SK-N-MC (cell line): ENCODE measurements at regions not wholly inside any gene's neighbourhood (a gene's known extent, or its start where the extent isn't known, plus 50 kb on each side); places are given as distances from the start of the nearest gene placed in this dataset.

ENCODE experiments used
- EZH2 ChIP-seq: fragments of 200-600 bp; sonication (generic); IDR thresholded peaks from one replicate; pipeline ENCODE4 v1.6.1; 2017; ENCODE audit warnings: antibody characterized with exemption
- FOXP2 ChIP-seq: optimal IDR thresholded peaks from 2 replicates; pipeline ENCODE3; 2011; ENCODE audit warnings: mild to moderate bottlenecking, moderate library complexity; ENCODE audit not compliant: insufficient read depth; ENCODE audit errors: extremely low read length, control extremely low read depth
- POLR2AphosphoS5 ChIP-seq: IDR thresholded peaks from 2 replicates; pipeline ENCODE4 v1.6.1; 2012; ENCODE audit warnings: mild to moderate bottlenecking, low read depth, low read length, borderline replicate concordance

- TF ChIP-seq FOXP2 (no peak), POLR2AphosphoS5 (no peak), EZH2 (no peak)
Observed at GRCh38 chr1:222334026-222334680, 213.8 kb downstream of the HHIPL2 start.
